DMS 273 (cell line): ENCODE measurements at regions not wholly inside any gene's neighbourhood (a gene's known extent, or its start where the extent isn't known, plus 50 kb on each side); places are given as distances from the start of the nearest gene placed in this dataset.
"Not testable (repeated sequence)": the region's sequence is repeated elsewhere in the genome, so short reads cannot be mapped to it uniquely, and the experiment has no call there.

Experiments
- DNase-seq: peaks from one replicate; lab custom pipeline; 2025; ENCODE audit not compliant: unreplicated experiment; lab: John Stamatoyannopoulos, UW

DNA sequence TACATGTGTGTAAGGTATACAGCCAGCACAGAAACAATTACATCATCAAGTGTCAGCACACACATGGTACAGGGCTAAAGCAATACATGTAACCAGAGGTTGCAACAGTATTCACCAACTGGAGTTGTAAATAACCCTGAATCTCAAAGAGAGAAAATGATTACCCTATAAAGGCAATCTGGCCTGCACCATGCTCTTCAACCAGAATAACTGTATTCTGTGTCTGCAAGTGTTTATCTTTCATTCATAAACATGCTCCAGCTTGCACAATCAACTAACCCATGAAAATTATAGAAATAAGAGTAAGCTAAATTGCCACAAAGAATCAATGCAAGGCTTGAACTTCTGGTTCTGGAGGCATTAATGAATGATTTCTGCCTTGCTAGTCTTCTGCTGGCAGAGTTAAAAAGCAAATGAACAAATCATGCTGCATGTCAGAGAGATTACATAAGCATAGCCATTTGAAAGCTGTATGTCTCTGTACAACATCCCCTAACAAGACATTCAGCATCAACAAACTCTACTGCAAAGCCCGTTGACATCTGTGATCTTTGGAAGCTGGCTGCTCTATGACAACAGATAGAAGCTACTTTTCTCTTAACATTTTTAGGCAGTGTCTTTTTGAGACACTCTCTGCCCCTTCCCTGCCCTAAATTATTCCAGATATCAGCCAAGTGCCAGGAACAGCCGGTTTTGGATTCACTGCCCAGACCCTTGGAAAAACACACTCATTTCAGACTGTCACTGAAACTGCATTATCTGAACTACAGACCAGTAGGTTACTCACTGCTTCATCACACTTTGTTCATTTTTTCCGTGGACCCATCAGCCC is 871.0 kb downstream of the OTOL1 start:
- DNase-seq: no peak

DNA sequence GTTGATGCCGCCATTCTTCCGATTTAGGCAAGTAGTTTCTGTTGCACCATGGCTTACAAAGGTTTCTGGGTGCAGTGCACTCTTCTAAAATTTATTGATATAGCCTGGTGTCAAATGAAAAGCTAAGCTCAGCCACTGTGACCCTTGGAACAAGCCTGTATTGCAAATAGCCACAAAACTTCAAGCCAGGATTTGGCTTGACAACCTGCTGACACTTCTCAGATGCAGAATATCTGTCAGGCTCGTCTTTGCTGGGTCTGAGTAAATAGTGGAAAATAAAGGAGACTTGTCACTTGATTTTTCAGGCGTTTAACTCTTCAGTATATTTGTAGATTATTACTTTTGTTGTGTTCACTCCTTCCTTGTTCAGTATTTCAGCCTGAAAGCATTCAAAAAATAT is 871.8 kb downstream of the OTOL1 start:
- DNase-seq: no peak

DNA sequence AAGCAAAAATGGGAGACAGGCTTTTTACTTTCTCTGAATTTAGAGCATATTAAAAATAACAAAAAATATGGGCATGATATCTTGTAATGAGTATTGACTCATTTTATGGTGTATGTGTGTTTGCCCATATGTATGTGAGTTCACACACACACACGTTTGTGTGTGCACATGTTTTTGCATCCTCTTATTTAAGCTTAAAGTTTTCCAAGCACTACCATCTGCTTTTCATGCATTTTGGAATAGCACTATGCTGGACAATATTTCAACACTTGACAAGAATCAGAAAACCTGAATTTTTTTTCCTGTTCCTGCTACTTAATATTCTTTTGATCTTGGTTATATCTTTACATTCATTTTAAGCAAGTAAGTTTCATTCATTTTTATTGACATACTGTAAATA is 872.7 kb downstream of the OTOL1 start:
- DNase-seq: no peak

DNA sequence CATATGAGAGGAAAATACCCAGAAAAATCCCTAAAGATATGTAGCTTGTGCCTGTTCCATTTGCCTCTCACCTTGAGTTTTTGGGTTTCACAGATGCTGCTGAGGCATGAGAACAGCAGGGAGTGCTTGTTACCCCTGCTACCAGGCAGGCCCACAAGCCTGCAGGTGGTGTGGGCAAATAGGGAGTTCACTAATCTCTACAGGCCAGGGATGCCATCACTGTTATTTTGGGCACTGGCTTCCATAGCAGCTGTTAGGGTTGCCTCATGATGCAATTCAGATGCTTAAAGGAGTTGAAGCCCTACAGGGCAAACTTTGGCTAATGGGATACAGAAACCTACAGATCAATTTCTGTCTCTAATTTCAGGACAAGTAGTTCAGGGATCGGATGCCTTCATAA is 873.5 kb downstream of the OTOL1 start:
- DNase-seq: no peak

- DNase-seq: no peak
Observed at GRCh38 chr3:162376761-162377160, 880.2 kb downstream of the OTOL1 start.

GRCh38 chr3:162377608-162378007 is 881.0 kb downstream of the OTOL1 start:
- no peak for DNase-seq

GRCh38 chr3:162385387-162385786 is 888.8 kb downstream of the OTOL1 start:
- DNase-seq: no peak

DNA sequence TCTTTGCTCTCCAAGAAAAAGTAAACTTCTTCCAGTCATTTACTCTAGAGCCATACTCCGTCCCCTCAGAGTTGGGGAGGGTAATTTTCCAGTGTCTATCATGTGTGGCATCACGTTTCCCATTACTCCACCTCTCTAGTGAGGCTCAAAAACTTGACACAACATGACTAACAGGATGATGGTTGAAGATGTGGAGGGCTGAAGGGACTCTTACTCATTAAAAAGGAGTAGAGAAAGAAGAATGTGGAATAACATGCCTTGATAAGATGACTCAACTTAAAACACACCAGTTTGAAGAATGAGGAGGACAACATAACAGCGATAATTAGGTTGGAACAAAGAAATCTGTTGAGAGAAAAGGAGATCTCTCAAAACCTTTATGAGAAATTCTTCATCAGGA is 894.3 kb downstream of the OTOL1 start:
- DNase-seq: no peak

- no peak for DNase-seq
Observed at GRCh38 chr3:162391301-162391700, 894.7 kb downstream of the OTOL1 start.

DNA sequence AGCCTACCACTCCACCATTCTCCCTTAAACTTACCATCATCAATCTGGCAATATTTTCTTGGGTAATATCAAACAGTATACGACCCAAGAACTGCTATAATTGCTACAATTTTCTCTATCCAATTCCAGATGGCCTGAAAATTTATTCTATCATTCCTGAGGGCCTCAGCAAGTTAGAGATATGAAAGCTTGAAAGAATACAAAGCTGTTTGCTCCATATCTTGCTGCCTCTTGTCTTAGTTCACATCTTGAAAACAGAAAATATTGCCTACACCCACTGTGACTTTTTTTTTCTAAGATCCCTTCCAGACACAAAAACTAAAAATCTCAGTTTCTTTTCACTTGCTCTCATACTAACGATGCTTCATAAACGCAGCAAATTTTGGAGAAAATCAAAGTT is 898.9 kb downstream of the OTOL1 start:
- DNase-seq: no peak

DNA sequence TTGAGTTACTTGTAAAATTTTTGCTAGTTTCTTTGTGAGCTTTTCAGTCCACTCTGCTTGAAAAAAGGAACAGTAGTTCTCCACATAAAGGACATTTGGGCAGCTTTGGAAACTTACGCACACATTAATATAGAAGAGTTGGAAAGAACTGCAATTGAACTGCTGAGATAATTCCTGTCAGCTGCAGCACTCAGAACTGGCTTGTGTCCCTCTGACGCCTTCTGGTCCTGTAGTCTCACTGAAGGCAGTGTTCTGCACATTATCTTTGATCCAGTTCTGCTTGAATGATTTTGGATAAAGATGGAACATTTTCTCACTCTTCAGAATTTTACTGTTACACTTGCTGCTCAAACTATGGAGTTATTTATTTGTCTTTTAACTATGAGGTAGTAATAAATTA is 901.9 kb downstream of the OTOL1 start:
- no peak for DNase-seq

DNA sequence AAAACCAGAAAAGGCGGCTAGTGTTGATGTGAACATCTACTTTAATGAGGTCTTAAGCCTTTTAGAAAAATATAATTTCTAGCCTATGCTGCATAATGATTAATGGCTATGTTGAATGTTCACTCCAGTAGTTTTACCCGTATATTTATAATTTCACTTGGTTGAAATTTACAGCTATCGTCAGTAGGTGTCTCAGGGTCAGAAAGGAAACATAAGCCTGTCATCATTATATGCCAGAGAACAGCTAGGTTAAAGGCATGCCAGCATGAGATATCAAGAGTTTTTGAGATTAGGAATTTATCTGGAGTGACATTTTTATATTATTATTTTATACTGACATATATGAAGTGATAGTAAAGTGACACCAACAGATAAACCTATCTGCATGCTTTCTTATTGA is 904.1 kb downstream of the OTOL1 start:
- DNase-seq: no peak

DNA sequence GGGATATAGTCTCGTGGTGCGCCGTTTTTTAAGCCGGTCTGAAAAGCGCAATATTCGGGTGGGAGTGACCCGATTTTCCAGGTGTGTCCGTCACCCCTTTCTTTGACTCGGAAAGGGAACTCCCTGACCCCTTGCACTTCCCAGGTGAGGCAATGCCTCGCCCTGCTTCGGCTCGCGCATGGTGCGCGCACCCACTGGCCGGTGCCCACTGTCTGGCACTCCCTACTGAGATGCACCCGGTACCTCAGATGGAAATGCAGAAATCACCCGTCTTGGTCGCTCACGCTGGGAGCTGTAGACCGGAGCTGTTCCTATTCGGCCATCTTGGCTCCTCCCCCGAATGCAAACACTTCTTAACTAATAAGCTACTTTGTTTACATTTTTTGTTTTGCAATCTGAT is 914.9 kb downstream of the OTOL1 start:
- DNase-seq: not testable (repeated sequence)

DNA sequence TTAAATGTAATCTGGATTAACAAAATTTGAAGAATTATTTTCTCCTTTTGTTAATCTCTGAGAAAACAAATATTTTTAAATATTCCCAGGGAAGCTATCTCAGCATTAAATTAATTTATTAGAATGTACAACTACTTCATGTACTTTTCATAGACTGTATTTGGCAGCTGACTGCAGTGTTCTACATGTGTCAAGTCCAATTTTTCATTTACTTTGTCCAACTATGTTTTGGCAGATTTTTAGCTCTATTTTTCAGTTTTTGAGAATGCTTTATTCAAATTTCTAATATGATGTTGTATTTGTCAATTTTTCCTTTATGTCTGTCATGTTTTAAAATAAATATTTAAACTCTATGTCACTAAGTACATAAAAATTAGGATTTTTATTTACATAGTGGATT is 925.1 kb downstream of the OTOL1 start:
- DNase-seq: no peak

- no peak for DNase-seq
Observed at GRCh38 chr3:162428192-162428591, 931.6 kb downstream of the OTOL1 start.

DNA sequence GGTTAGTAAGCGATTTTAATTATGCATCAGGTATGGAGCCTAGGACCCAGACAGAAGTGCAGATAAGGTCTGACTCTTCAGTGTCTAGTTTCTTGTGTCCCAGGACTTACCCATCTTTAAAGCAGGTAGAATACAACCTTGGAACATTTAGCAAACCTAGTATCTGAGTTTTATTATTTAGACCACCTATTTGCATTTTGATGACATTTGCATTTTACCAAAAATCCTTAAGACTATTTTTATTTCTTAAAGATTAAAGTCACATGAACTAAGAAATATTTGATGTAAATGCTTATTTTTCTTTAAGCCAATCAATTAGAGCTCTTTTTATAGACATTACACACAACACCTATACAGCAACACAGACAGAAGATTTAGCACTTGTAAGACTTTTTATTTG is 939.1 kb downstream of the OTOL1 start:
- no peak for DNase-seq

DNA sequence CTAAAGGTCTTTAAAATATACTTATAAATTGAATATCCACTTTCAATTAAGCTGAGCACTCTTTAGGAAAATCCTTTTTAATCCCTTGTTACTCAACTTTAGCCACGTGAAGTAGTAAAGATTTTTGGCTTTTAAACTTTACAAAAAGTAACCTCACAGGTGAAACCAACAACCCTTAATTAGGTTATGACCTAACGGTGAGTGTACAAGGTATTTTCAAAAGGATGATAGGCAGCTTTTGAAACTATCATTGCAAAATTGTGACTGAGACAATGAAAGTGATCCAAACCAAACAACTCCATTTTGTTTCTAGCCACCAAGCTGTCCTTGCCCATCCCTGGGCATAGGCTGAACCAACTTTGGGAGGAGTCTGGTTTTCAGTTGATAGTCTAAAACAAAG is 940.2 kb downstream of the OTOL1 start:
- DNase-seq: no peak

DNA sequence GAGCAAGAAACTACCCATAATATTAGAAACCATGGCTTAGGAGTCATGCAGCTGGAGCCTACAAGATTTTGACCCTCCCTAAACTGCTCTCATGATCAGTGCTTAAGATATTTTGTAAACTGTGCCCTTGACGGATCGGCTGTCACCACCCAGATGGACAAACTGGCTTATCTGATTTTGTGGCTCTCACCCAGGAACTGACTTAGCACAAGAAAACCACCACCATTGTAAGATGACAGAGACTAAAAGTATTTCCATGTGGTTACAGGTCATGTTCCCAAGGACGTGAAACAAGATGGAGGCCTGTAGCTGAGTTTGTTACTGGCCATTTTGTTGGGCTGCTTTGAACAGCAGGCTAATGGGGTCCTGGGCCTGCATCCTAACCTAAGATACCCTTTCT is 940.9 kb downstream of the OTOL1 start:
- DNase-seq: peak; percentile 4

DNA sequence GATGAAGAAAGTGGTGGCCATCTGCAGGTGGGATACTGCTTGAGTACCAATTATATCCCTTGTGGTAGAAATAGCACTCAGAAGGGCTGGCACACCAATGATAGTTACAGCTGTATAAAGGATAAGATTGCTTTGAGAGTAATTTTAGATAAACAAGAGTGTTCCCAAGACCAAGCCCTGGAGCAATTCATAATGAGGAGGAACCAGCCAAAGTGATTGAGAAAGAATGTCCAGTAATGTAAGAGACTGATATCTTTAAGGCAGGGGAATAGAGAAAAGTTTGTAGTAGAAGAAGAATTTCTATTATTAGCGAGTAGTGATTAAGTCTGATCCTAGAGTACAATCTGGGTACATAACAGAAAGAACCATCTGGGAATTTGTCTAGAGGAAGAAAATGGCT is 945.1 kb downstream of the OTOL1 start:
- DNase-seq: no peak

GRCh38 chr3:162443376-162443775 is 946.8 kb downstream of the OTOL1 start:
- DNase-seq: no peak

- no peak for DNase-seq
Observed at GRCh38 chr3:162468791-162469190, 972.2 kb downstream of the OTOL1 start.

GRCh38 chr3:162487138-162487537 is 990.5 kb downstream of the OTOL1 start:
- DNase-seq: no peak

- DNase-seq: no peak
Observed at GRCh38 chr3:162489853-162490252, 993.2 kb downstream of the OTOL1 start.
